ENCODE measurements at regions not wholly inside any gene's neighbourhood (a gene's known extent, or its start where the extent isn't known, plus 50 kb on each side); places are given as distances from the start of the nearest gene placed in this dataset.

- H3K4me3 ChIP-seq = no peak overlapping the region
- ChIA-PET RAD21 (ENCODE audit: unreplicated experiment) (no interaction called here), CTCF (no interaction called here), SMC1A (ENCODE audit: uncharacterized antibody, unreplicated experiment) (no interaction called here), POLR2A (no interaction called here)
- in situ Hi-C loops (cut with MboI) (no loop called here), intact Hi-C loops (cut with micrococcal nuclease; ENCODE audit: unreplicated experiment) (no loop called here)
- FAIRE-seq (no peak), ATAC-seq (no peak), DNase-seq (ENCODE audit: low read depth, low spot score) (no peak)
- WGBS (ENCODE audit: insufficient coverage, insufficient replicate concordance, low lambda C conversion rate, missing lambda C conversion rate) = 0% methylated on average over 1 of the region's 1 CpG
- no peaks in the 10 kb centered on the region for H3K79me2 ChIP-seq (ENCODE audit: control insufficient read depth, insufficient read depth, low read length)
- no peaks in the 10 kb centered on the region for H4K20me1 ChIP-seq (ENCODE audit: control insufficient read depth, insufficient read depth)
- no peaks in the 10 kb centered on the region for H3K4me1 ChIP-seq (ENCODE audit: control insufficient read depth, insufficient read depth, low read length)
- H3K27ac ChIP-seq (ENCODE audit: control insufficient read depth, insufficient read depth) = no peak overlapping the region
- H3K4me2 ChIP-seq (ENCODE audit: control insufficient read depth, insufficient read depth) = no peak overlapping the region
- no peaks in the 10 kb centered on the region for H3K36me3 ChIP-seq (ENCODE audit: control insufficient read depth in 2 of 2, insufficient read depth in 2 of 2, low read length in 1 of 2)
- no peaks in the 10 kb centered on the region for H3K27me3 ChIP-seq (replicated peaks in 1 of 2; ENCODE audit: control insufficient read depth in 2 of 2, insufficient read depth in 2 of 2, low read length in 1 of 2)
- no peak overlapping the region for H2AFZ ChIP-seq (ENCODE audit: control insufficient read depth, low read depth, low read length)
- no TSS peak for BruUV-seq (replicated peaks)
- H3K9ac ChIP-seq (ENCODE audit: control insufficient read depth, insufficient read depth, low read length) = no peak overlapping the region
- no peaks in the 10 kb centered on the region for H3K9me3 ChIP-seq (replicated peaks; ENCODE audit: control insufficient read depth, insufficient read depth, low read length)
- no peak for TF ChIP-seq NR2C2 (IDR thresholded peaks at IDR 0.05; ENCODE audit: borderline replicate concordance, control insufficient read depth, insufficient read length, low read depth)
- no peak for TF ChIP-seq RUNX3 (IDR thresholded peaks at IDR 0.05; ENCODE audit: low read length)
- no peak for TF ChIP-seq NFYB (IDR thresholded peaks at IDR 0.05; ENCODE audit: insufficient read depth, low read depth, low read length)
- TF ChIP-seq ESRRA (IDR thresholded peaks at IDR 0.05; ENCODE audit: low read length) = no peak
- TF ChIP-seq RFX5 (IDR thresholded peaks at IDR 0.05; ENCODE audit: low read depth, low read length) = no peak
- no peak for TF ChIP-seq MYB (IDR thresholded peaks at IDR 0.05; ENCODE audit: borderline replicate concordance, low read depth, low read length)
- TF ChIP-seq NR2F1 (conservative IDR thresholded peaks at IDR 0.05) = no peak
- no peak for TF ChIP-seq USF1 (IDR thresholded peaks at IDR 0.05; ENCODE audit: borderline replicate concordance, extremely low read length, insufficient read depth, low read depth, low read length)
- TF ChIP-seq KLF5 (IDR thresholded peaks at IDR 0.05; ENCODE audit: partially characterized antibody) = no peak
- no peak for TF ChIP-seq BHLHE40 (IDR thresholded peaks at IDR 0.05; ENCODE audit: borderline replicate concordance in 1 of 2, low read depth in 2 of 2, low read length in 1 of 2)
- no peak for TF ChIP-seq GATAD2B (conservative IDR thresholded peaks at IDR 0.05; ENCODE audit: low read depth)
- no peak for TF ChIP-seq CREB1 (IDR thresholded peaks at IDR 0.05; ENCODE audit: low read depth)
- no peak for TF ChIP-seq BACH1 (IDR thresholded peaks at IDR 0.05; ENCODE audit: borderline replicate concordance)
- TF ChIP-seq MYC (IDR thresholded peaks at IDR 0.05; ENCODE audit: insufficient read depth, insufficient read length, insufficient replicate concordance, low read length, severe bottlenecking) = no peak
- TF ChIP-seq PAX5 (IDR thresholded peaks at IDR 0.05; ENCODE audit: borderline replicate concordance, low read depth, low read length) = no peak
- TF ChIP-seq ASH2L (IDR thresholded peaks at IDR 0.05; ENCODE audit: borderline replicate concordance, low read depth) = no peak
- TF ChIP-seq, protein P1, sequence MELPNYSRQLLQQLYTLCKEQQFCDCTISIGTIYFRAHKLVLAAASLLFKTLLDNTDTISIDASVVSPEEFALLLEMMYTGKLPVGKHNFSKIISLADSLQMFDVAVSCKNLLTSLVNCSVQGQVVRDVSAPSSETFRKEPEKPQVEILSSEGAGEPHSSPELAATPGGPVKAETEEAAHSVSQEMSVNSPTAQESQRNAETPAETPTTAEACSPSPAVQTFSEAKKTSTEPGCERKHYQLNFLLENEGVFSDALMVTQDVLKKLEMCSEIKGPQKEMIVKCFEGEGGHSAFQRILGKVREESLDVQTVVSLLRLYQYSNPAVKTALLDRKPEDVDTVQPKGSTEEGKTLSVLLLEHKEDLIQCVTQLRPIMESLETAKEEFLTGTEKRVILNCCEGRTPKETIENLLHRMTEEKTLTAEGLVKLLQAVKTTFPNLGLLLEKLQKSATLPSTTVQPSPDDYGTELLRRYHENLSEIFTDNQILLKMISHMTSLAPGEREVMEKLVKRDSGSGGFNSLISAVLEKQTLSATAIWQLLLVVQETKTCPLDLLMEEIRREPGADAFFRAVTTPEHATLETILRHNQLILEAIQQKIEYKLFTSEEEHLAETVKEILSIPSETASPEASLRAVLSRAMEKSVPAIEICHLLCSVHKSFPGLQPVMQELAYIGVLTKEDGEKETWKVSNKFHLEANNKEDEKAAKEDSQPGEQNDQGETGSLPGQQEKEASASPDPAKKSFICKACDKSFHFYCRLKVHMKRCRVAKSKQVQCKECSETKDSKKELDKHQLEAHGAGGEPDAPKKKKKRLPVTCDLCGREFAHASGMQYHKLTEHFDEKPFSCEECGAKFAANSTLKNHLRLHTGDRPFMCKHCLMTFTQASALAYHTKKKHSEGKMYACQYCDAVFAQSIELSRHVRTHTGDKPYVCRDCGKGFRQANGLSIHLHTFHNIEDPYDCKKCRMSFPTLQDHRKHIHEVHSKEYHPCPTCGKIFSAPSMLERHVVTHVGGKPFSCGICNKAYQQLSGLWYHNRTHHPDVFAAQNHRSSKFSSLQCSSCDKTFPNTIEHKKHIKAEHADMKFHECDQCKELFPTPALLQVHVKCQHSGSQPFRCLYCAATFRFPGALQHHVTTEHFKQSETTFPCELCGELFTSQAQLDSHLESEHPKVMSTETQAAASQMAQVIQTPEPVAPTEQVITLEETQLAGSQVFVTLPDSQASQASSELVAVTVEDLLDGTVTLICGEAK (IDR thresholded peaks at IDR 0.05; ENCODE audit: borderline replicate concordance) = no peak
Observed at GRCh38 chr6:102355578-102355977, 962.1 kb downstream of the GRIK2 start.
